K562 (cell line): ENCODE measurements at regions not wholly inside any gene's neighbourhood (a gene's known extent, or its start where the extent isn't known, plus 50 kb on each side); places are given as distances from the start of the nearest gene placed in this dataset.

Experiments used
- ATAC-seq: fragments of 200-7000 bp; cut with Tn5 transposase; 3 replicates; pipeline ENCODE4 v1.9.1; 2020; ENCODE audit warnings: moderate library complexity
- BruUV-seq: library from RNA; stranded (reverse); fragments of 400-500 nt; replicated peaks from 2 replicates; lab custom pipeline; 2021; lab: Mats Ljungman, UMichigan
- CTCF ChIA-PET: fragments of 300-600 bp; formaldehyde crosslinking; extraction: SDS; loops from one replicate; lab custom pipeline; 2021; ENCODE audit warnings: low intra/inter-chr PET ratio; lab: Yijun Ruan, JAX
- POLR2A ChIA-PET: fragments of 300-600, 350-650 bp; sonication (Branson Sonifier 250); formaldehyde crosslinking; extraction: SDS; loops from one replicate; lab custom pipeline; 2021; ENCODE audit warnings: antibody characterized with exemption, inconsistent platforms; lab: Yijun Ruan, JAX
- DNase-seq, 4 experiments: peaks; one replicate each; pipeline versions ENCODE4 v3.0.0 to v3.0.0-alpha.2; 2011 to 2018; ENCODE audit warnings: low spot score in 3 of 4, mixed read lengths in 3 of 4; ENCODE audit errors: extremely low read depth in 1 of 4
- FAIRE-seq: peaks from 2 replicates; lab custom pipeline; 2011; peaks lifted over from hg19 to GRCh38; lab: Jason Lieb, UNC
- H2AFZ ChIP-seq: 2 replicates; pipeline ENCODE4 v1.6.0; 2011; ENCODE audit warnings: low read depth, low read length, control low read depth, inconsistent platforms
- H3K27ac ChIP-seq: fragments of 200-600 bp; 3 replicates; pipeline ENCODE4 v1.8.0; 2011; ENCODE audit warnings: low read depth, mild to moderate bottlenecking, control low read depth, inconsistent platforms, low read length, moderate library complexity, mixed read lengths; ENCODE audit errors: extremely low read depth
- H3K27me3 ChIP-seq, 2 experiments: fragments of 300-600 bp in 1 of 2; 2 replicates in 1 of 2; 3 replicates in 1 of 2; pipeline versions ENCODE4 v1.6.0 to v1.8.0; 2011; ENCODE audit warnings: inconsistent platforms in 2 of 2, low read length in 2 of 2, mild to moderate bottlenecking in 1 of 2, mixed read lengths in 1 of 2, moderate library complexity in 1 of 2; ENCODE audit not compliant: control insufficient read depth in 2 of 2, insufficient read depth in 2 of 2
- H3K36me3 ChIP-seq: fragments of 300-600 bp; 3 replicates; pipeline ENCODE4 v1.8.0; 2011; ENCODE audit warnings: mild to moderate bottlenecking, low read length, inconsistent platforms; ENCODE audit not compliant: control insufficient read depth, insufficient read depth
- H3K4me1 ChIP-seq, 2 experiments: fragments of 200-600 bp in 1 of 2; replicated peaks in 1 of 2; 2 replicates in 1 of 2; 3 replicates in 1 of 2; pipeline versions ENCODE4 v1.5.1 to v1.8.0; 2011; ENCODE audit warnings: inconsistent platforms in 2 of 2, low read length in 2 of 2, mild to moderate bottlenecking in 1 of 2, mixed read lengths in 1 of 2, moderate library complexity in 1 of 2; ENCODE audit not compliant: control insufficient read depth in 2 of 2, insufficient read depth in 2 of 2
- H3K4me2 ChIP-seq: 2 replicates; pipeline ENCODE4 v1.6.1; 2011; ENCODE audit warnings: low read length, control low read depth, inconsistent platforms, mixed read lengths; ENCODE audit not compliant: insufficient read depth
- H3K4me3 ChIP-seq: fragments of 200-600 bp; sonication (generic), shearing (Covaris generic); 2 replicates; pipeline ENCODE4 v1.5.1; 2016; ENCODE audit warnings: control low read depth, inconsistent platforms
- H3K79me2 ChIP-seq: fragments of 200-600 bp; 3 replicates; pipeline ENCODE4 v1.8.0; 2011; ENCODE audit warnings: low read length, inconsistent platforms; ENCODE audit not compliant: control insufficient read depth, insufficient read depth
- H3K9ac ChIP-seq, 2 experiments: 2 replicates each; pipeline versions ENCODE4 v1.6.0 to v1.6.1; 2011; ENCODE audit warnings: low read depth in 2 of 2, low read length in 2 of 2, control low read depth in 1 of 2, inconsistent platforms in 1 of 2, mild to moderate bottlenecking in 1 of 2, mixed read lengths in 1 of 2; ENCODE audit not compliant: insufficient read depth in 1 of 2
- H3K9me1 ChIP-seq: one replicate; pipeline ENCODE4 v1.6.0; 2011; ENCODE audit warnings: inconsistent platforms, mild to moderate bottlenecking, low read length, moderate library complexity; ENCODE audit not compliant: control insufficient read depth, insufficient read depth
- H3K9me3 ChIP-seq: replicated peaks from 2 replicates; pipeline ENCODE4 v1.5.1; 2011; ENCODE audit warnings: low read depth, low read length, inconsistent platforms; ENCODE audit not compliant: control insufficient read depth, insufficient read depth
- H4K20me1 ChIP-seq: replicated peaks from 2 replicates; pipeline ENCODE4 v1.6.1; 2011; ENCODE audit warnings: low read length, inconsistent platforms, mixed read lengths; ENCODE audit not compliant: control insufficient read depth, insufficient read depth
- CC2D1A ChIP-seq: fragments of 450-650 bp; IDR thresholded peaks from 2 replicates; pipeline ENCODE4 v1.6.1; 2017; ENCODE audit warnings: mild to moderate bottlenecking
- CHD1 ChIP-seq: fragments of 200-600 bp; sonication (generic); IDR thresholded peaks from one replicate; pipeline ENCODE4 v1.6.1; 2012; ENCODE audit warnings: mild to moderate bottlenecking, moderate library complexity, low read length, inconsistent platforms
- ETV5 ChIP-seq: sonication (generic); formaldehyde crosslinking; IDR thresholded peaks from 2 replicates; pipeline ENCODE4 v1.4.0; 2020; ENCODE audit warnings: low read depth, mild to moderate bottlenecking, missing genetic modification reagents
- PHTF2 ChIP-seq: fragments of 250-450 bp; sonication (Bioruptor Pico); IDR thresholded peaks from 2 replicates; pipeline ENCODE4 v1.5.0; 2021; ENCODE audit warnings: mild to moderate bottlenecking
- SIN3B ChIP-seq: fragments of 450-650 bp; IDR thresholded peaks from 2 replicates; pipeline ENCODE4 v1.6.1; 2017; ENCODE audit warnings: low read depth, mild to moderate bottlenecking, moderate library complexity
- SOX6 ChIP-seq: fragments of 450-650 bp; IDR thresholded peaks from 2 replicates; pipeline ENCODE4 v1.6.1; 2014; ENCODE audit warnings: mild to moderate bottlenecking
- TCF7 ChIP-seq: sonication (generic); IDR thresholded peaks from 2 replicates; pipeline ENCODE4 v1.6.1; 2016; ENCODE audit warnings: antibody characterized with exemption, borderline replicate concordance
- ZNF134 ChIP-seq: fragments of 250-450 bp; sonication (Bioruptor Pico); conservative IDR thresholded peaks from 2 replicates; pipeline ENCODE4 v1.4.0; 2020
- ZNF174 ChIP-seq: fragments of 250-450 bp; sonication (Bioruptor Pico); IDR thresholded peaks from 2 replicates; pipeline ENCODE4 v1.4.0; 2020; ENCODE audit warnings: mild to moderate bottlenecking
- ZNF436 ChIP-seq: fragments of 250-450, 450-650 bp; sonication (Bioruptor Pico); formaldehyde crosslinking; IDR thresholded peaks from 2 replicates; pipeline ENCODE4 v1.7.0; 2020; ENCODE audit warnings: mild to moderate bottlenecking
- ZNF507 ChIP-seq: conservative IDR thresholded peaks from 2 replicates; pipeline ENCODE4 v1.6.1; 2017; ENCODE audit warnings: missing genetic modification characterization, missing compliant biosample characterization
- ZNF589 ChIP-seq: fragments of 200-800 bp; sonication (Bioruptor generic); IDR thresholded peaks from 2 replicates; pipeline ENCODE4 v1.6.1; 2016; ENCODE audit warnings: low read depth, missing genetic modification characterization, missing compliant biosample characterization
- WGBS: fragments of 100-300 bp; shearing (Covaris generic); methylation state at CpG from one replicate; pipeline ENCODE4 v1.1.6; 2016; ENCODE audit warnings: low coverage, mixed read lengths; ENCODE audit not compliant: insufficient coverage; ENCODE audit errors: missing lambda C conversion rate; 5-methylcytosine and 5-hydroxymethylcytosine counted together
- in situ Hi-C: fragments of 300-500 bp; cut with MboI; formaldehyde crosslinking; loops from 4 replicates; pipeline ENCODE4 v1.15.0; 2018; ENCODE audit warnings: inconsistent platforms, mixed read lengths
- intact Hi-C: fragments of 100-400 bp; cut with micrococcal nuclease; formaldehyde crosslinking; loops from 2 replicates; pipeline ENCODE4 v1.14.2; 2022
- TF ChIP-seq, protein P1 (sequence below): fragments of 250-450 bp; sonication (Bioruptor Pico); IDR thresholded peaks from 2 replicates; pipeline ENCODE4 v1.5.0; 2020; ENCODE audit warnings: mild to moderate bottlenecking, borderline replicate concordance
- TF ChIP-seq, protein P2 (sequence below): fragments of 450-650 bp; formaldehyde crosslinking; IDR thresholded peaks from 2 replicates; pipeline ENCODE4 v1.4.0; 2020; ENCODE audit warnings: mild to moderate bottlenecking, moderate library complexity
- TF ChIP-seq, protein P3 (sequence below): fragments of 250-450 bp; sonication (Bioruptor Pico); IDR thresholded peaks from 2 replicates; pipeline ENCODE4 v1.5.0; 2021
- TF ChIP-seq, protein P4 (sequence below): fragments of 250-450 bp; sonication (Bioruptor Pico); IDR thresholded peaks from 2 replicates; pipeline ENCODE4 v1.5.0; 2021

DNA sequence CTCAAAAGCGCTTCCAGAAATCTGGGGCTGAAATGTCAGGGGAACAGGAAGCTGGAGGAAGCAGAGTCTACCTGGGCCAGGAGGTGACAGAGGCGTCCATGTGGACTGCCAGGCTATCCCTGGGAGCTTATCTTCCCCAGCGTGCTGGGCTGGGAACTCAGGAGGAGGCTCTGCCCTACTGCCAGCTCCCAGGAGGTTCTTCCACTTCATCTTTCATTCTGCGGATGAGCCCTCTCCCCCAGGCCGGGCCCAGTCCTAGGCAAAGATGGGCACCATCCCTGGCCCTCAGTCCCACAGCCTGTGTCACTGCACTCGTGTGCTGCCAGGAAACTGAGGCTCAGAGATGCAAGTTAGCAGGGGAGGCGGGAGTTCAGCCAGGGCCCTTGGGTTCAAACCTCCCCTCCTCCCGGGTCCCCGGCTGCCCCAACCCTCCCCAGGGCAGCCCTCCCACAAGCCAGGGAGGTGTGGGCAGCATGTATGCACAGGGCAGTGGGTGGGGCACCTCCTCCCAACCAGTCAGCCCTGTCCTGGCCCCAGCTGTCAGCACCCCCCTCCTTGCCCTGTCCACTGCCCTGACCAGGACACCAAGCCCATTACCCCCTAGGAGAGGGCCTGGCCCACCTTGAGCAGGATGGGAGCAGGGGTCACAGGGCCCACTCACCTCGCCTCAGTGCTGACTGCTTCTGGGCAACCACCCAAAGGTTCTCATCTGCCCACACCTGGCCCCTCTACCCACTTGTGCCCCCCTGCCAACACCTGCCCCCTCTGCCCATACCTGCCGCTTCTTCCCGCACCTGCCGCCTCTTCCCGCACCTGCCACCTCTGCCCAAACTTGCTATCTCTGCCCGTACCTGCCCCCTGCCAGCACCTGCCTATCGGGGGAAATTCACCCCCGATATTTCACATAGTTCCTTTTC, 226.0 kb downstream of the NPHP4 start (continued):
- TF ChIP-seq, protein P1, sequence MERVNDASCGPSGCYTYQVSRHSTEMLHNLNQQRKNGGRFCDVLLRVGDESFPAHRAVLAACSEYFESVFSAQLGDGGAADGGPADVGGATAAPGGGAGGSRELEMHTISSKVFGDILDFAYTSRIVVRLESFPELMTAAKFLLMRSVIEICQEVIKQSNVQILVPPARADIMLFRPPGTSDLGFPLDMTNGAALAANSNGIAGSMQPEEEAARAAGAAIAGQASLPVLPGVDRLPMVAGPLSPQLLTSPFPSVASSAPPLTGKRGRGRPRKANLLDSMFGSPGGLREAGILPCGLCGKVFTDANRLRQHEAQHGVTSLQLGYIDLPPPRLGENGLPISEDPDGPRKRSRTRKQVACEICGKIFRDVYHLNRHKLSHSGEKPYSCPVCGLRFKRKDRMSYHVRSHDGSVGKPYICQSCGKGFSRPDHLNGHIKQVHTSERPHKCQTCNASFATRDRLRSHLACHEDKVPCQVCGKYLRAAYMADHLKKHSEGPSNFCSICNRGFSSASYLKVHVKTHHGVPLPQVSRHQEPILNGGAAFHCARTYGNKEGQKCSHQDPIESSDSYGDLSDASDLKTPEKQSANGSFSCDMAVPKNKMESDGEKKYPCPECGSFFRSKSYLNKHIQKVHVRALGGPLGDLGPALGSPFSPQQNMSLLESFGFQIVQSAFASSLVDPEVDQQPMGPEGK (CRISPR knock-in tag): no peak
- TF ChIP-seq ETV5 (CRISPR knock-in tag): no peak
- no peak for TF ChIP-seq ZNF174
- TF ChIP-seq SIN3B: no peak
- no peak for TF ChIP-seq PHTF2 (CRISPR knock-in tag)

DNA sequence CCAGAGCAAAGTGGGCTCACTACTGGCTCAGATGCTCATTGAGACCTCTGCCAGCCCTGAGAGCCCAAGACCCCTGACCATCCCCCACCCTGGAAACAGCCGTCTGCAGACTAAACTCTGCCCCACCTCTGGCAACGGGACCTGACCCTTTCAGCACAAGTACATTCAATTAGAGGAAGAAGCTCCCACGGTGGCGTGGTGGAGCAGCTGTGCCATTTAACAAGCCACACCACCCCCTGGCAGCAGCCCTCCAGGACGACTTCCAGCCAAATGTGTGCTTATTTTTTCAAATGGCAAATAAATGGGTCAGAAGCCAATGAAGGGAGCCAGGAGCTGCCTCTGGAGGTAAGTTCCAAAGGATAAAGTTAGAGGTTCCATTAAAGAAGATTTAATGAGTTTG, 226.7 kb downstream of the NPHP4 start:
- in situ Hi-C loops: no loop called here
- Histone ChIP-seq H3K9me1 (no peaks in the 10 kb centered on the region), H3K4me3 (no peak overlapping the region), H3K36me3 (no peaks in the 10 kb centered on the region), H3K4me1 (no peaks in the 10 kb centered on the region), H3K9ac (no peak overlapping the region), H4K20me1 (no peaks in the 10 kb centered on the region), H3K9me3 (no peaks in the 10 kb centered on the region; the same call in 1 of the 2 replicates), H2AFZ (no peak overlapping the region), H3K4me2 (no peak overlapping the region), H3K27me3 (peaks cover 13 to 57% of the 10 kb centered on the region in 2 experiments), H3K27ac (no peak overlapping the region), H3K79me2 (no peaks in the 10 kb centered on the region)
- FAIRE-seq (no peak), ATAC-seq (no peak), DNase-seq (no peak)
- CTCF ChIA-PET: no interaction called here
- POLR2A ChIA-PET: interaction anchor here (0.6 to 1.4 kb wide), 3 partner anchors 19 to 395 kb away, joined by 3 read pairs; no protein-coding TSS in a partner anchor
- BruUV-seq: no TSS peak
- 3% methylated on average over 5 of the region's 5 CpGs for WGBS
- intact Hi-C loops: no loop called here
- no peak for TF ChIP-seq CC2D1A
- TF ChIP-seq SOX6: no peak
- no peak for TF ChIP-seq ZNF589
- TF ChIP-seq ZNF134: no peak
- TF ChIP-seq CHD1: no peak
- TF ChIP-seq, protein P2, sequence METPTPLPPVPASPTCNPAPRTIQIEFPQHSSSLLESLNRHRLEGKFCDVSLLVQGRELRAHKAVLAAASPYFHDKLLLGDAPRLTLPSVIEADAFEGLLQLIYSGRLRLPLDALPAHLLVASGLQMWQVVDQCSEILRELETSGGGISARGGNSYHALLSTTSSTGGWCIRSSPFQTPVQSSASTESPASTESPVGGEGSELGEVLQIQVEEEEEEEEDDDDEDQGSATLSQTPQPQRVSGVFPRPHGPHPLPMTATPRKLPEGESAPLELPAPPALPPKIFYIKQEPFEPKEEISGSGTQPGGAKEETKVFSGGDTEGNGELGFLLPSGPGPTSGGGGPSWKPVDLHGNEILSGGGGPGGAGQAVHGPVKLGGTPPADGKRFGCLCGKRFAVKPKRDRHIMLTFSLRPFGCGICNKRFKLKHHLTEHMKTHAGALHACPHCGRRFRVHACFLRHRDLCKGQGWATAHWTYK (CRISPR knock-in tag): no peak
- TF ChIP-seq, protein P3, sequence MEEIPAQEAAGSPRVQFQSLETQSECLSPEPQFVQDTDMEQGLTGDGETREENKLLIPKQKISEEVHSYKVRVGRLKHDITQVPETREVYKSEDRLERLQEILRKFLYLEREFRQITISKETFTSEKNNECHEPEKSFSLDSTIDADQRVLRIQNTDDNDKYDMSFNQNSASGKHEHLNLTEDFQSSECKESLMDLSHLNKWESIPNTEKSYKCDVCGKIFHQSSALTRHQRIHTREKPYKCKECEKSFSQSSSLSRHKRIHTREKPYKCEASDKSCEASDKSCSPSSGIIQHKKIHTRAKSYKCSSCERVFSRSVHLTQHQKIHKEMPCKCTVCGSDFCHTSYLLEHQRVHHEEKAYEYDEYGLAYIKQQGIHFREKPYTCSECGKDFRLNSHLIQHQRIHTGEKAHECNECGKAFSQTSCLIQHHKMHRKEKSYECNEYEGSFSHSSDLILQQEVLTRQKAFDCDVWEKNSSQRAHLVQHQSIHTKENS (CRISPR knock-in tag): no peak
- TF ChIP-seq, protein P4, sequence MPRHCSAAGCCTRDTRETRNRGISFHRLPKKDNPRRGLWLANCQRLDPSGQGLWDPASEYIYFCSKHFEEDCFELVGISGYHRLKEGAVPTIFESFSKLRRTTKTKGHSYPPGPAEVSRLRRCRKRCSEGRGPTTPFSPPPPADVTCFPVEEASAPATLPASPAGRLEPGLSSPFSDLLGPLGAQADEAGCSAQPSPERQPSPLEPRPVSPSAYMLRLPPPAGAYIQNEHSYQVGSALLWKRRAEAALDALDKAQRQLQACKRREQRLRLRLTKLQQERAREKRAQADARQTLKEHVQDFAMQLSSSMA (CRISPR knock-in tag): no peak
- TF ChIP-seq TCF7: no peak
- TF ChIP-seq ZNF507 (tag): no peak
- TF ChIP-seq ZNF436 (CRISPR knock-in tag): no peak
